ENCODE measurements at regions not wholly inside any gene's neighbourhood (a gene's known extent, or its start where the extent isn't known, plus 50 kb on each side); places are given as distances from the start of the nearest gene placed in this dataset.

- TF ChIP-seq ZNF274 (IDR thresholded peaks at IDR 0.05; ENCODE audit: low read depth, low read length) (no peak), YY1 (IDR thresholded peaks at IDR 0.05; ENCODE audit: insufficient read depth, insufficient read length) (no peak), SUZ12 (IDR thresholded peaks at IDR 0.05; ENCODE audit: extremely low read depth, insufficient read depth, insufficient read length) (no peak)
Measured at GRCh38 chr10:36367362-36367761, 725.3 kb upstream of the FZD8 start.

All from NT2/D1 (cell line).